ENCODE measurements at regions not wholly inside any gene's neighbourhood (a gene's known extent, or its start where the extent isn't known, plus 50 kb on each side); places are given as distances from the start of the nearest gene placed in this dataset.

- DNase-seq (no peak), ATAC-seq (replicated peaks in 1 of 2) (peak in 1 of 2 donors; percentile 26)
- no peak overlapping the region for H3K4me3 Mint-ChIP-seq
- no peak overlapping the region for H3K27ac Mint-ChIP-seq
- peaks cover 2% of the 10 kb centered on the region in 2 donors for H3K9me3 Mint-ChIP-seq
- H3K4me1 Mint-ChIP-seq (ENCODE audit: low read depth): no peaks in the 10 kb centered on the region
- no peaks in the 10 kb centered on the region for H3K36me3 Mint-ChIP-seq (ENCODE audit: insufficient read depth in 2 of 2)
- H3K27me3 Mint-ChIP-seq (ENCODE audit: low read depth): no peaks in the 10 kb centered on the region
Measured at GRCh38 chr5:5039918-5040317, 100.2 kb upstream of the ADAMTS16 start.

GRCh38 chr5:5040712-5041111, 99.4 kb upstream of the ADAMTS16 start:
- Mint-ChIP-seq H3K27ac (no peak overlapping the region), H3K27me3 (ENCODE audit: low read depth) (no peaks in the 10 kb centered on the region), H3K9me3 (peaks cover 2% of the 10 kb centered on the region in 2 donors), H3K36me3 (ENCODE audit: insufficient read depth in 2 of 2) (no peaks in the 10 kb centered on the region), H3K4me1 (ENCODE audit: low read depth) (no peaks in the 10 kb centered on the region), H3K4me3 (no peak overlapping the region)
- no peak for ATAC-seq (replicated peaks in 1 of 2)
- DNase-seq: no peak

GRCh38 chr5:5042806-5043205, 97.3 kb upstream of the ADAMTS16 start:
- no peaks in the 10 kb centered on the region for H3K4me1 Mint-ChIP-seq (ENCODE audit: low read depth)
- ATAC-seq (replicated peaks in 1 of 2): no peak
- no peaks in the 10 kb centered on the region for H3K27me3 Mint-ChIP-seq (ENCODE audit: low read depth)
- no peaks in the 10 kb centered on the region for H3K36me3 Mint-ChIP-seq (ENCODE audit: insufficient read depth in 2 of 2)
- no peak overlapping the region for H3K27ac Mint-ChIP-seq
- H3K4me3 Mint-ChIP-seq: no peak overlapping the region
- H3K9me3 Mint-ChIP-seq: peaks cover 2% of the 10 kb centered on the region in 2 donors
- no peak for DNase-seq

GRCh38 chr5:5043346-5043745, 96.8 kb upstream of the ADAMTS16 start:
- DNase-seq (no peak), ATAC-seq (replicated peaks in 1 of 2) (no peak)
- Mint-ChIP-seq H3K27ac (no peak overlapping the region), H3K27me3 (ENCODE audit: low read depth) (no peaks in the 10 kb centered on the region), H3K36me3 (ENCODE audit: insufficient read depth in 2 of 2) (no peaks in the 10 kb centered on the region), H3K9me3 (no peaks in the 10 kb centered on the region), H3K4me3 (no peak overlapping the region), H3K4me1 (ENCODE audit: low read depth) (no peaks in the 10 kb centered on the region)

GRCh38 chr5:5044247-5044840, 95.8 kb upstream of the ADAMTS16 start:
- Mint-ChIP-seq H3K27ac (no peak overlapping the region), H3K27me3 (ENCODE audit: low read depth) (no peaks in the 10 kb centered on the region), H3K9me3 (no peaks in the 10 kb centered on the region), H3K36me3 (ENCODE audit: insufficient read depth in 2 of 2) (no peaks in the 10 kb centered on the region), H3K4me3 (no peak overlapping the region), H3K4me1 (ENCODE audit: low read depth) (no peaks in the 10 kb centered on the region)
- no peak for DNase-seq
- no peak for ATAC-seq (replicated peaks in 1 of 2)

- Mint-ChIP-seq H3K4me1 (ENCODE audit: low read depth) (no peaks in the 10 kb centered on the region), H3K27ac (no peak overlapping the region), H3K27me3 (ENCODE audit: low read depth) (no peaks in the 10 kb centered on the region), H3K36me3 (ENCODE audit: insufficient read depth in 2 of 2) (no peaks in the 10 kb centered on the region), H3K9me3 (peaks cover 0 to 5% of the 10 kb centered on the region in 2 donors), H3K4me3 (no peak overlapping the region)
- DNase-seq (no peak), ATAC-seq (replicated peaks in 1 of 2) (no peak)
Measured at GRCh38 chr5:5046680-5047502, 93.2 kb upstream of the ADAMTS16 start.

- Mint-ChIP-seq H3K36me3 (ENCODE audit: insufficient read depth in 2 of 2) (no peaks in the 10 kb centered on the region), H3K9me3 (peaks cover 2 to 5% of the 10 kb centered on the region in 2 donors), H3K4me3 (no peak overlapping the region), H3K4me1 (ENCODE audit: low read depth) (no peaks in the 10 kb centered on the region), H3K27me3 (ENCODE audit: low read depth) (no peaks in the 10 kb centered on the region), H3K27ac (no peak overlapping the region)
- ATAC-seq (replicated peaks in 1 of 2) (no peak), DNase-seq (no peak)
Measured at GRCh38 chr5:5050801-5051200, 89.3 kb upstream of the ADAMTS16 start.

GRCh38 chr5:5055712-5056111, 84.4 kb upstream of the ADAMTS16 start:
- H3K36me3 Mint-ChIP-seq (ENCODE audit: insufficient read depth in 2 of 2): no peaks in the 10 kb centered on the region
- no peaks in the 10 kb centered on the region for H3K4me1 Mint-ChIP-seq (ENCODE audit: low read depth)
- no peak overlapping the region for H3K4me3 Mint-ChIP-seq
- no peak for ATAC-seq (replicated peaks in 1 of 2)
- no peak for DNase-seq
- no peaks in the 10 kb centered on the region for H3K27me3 Mint-ChIP-seq (ENCODE audit: low read depth)
- H3K27ac Mint-ChIP-seq: no peak overlapping the region
- peaks cover 3 to 5% of the 10 kb centered on the region in 2 donors for H3K9me3 Mint-ChIP-seq

- ATAC-seq (replicated peaks in 1 of 2) (no peak), DNase-seq (no peak)
- H3K9me3 Mint-ChIP-seq: peaks cover 3% of the 10 kb centered on the region in 2 donors
- no peaks in the 10 kb centered on the region for H3K4me1 Mint-ChIP-seq (ENCODE audit: low read depth)
- H3K27ac Mint-ChIP-seq: no peak overlapping the region
- H3K27me3 Mint-ChIP-seq (ENCODE audit: low read depth): no peaks in the 10 kb centered on the region
- H3K36me3 Mint-ChIP-seq (ENCODE audit: insufficient read depth in 2 of 2): no peaks in the 10 kb centered on the region
- H3K4me3 Mint-ChIP-seq: no peak overlapping the region
Measured at GRCh38 chr5:5061836-5062235, 78.3 kb upstream of the ADAMTS16 start.

- ATAC-seq (replicated peaks in 1 of 2) (no peak), DNase-seq (no peak)
- H3K4me1 Mint-ChIP-seq (ENCODE audit: low read depth): no peaks in the 10 kb centered on the region
- no peaks in the 10 kb centered on the region for H3K27me3 Mint-ChIP-seq (ENCODE audit: low read depth)
- H3K36me3 Mint-ChIP-seq (ENCODE audit: insufficient read depth in 2 of 2): no peaks in the 10 kb centered on the region
- peaks cover 3% of the 10 kb centered on the region in 2 donors for H3K9me3 Mint-ChIP-seq
- H3K4me3 Mint-ChIP-seq: no peak overlapping the region
- H3K27ac Mint-ChIP-seq: no peak overlapping the region
Measured at GRCh38 chr5:5062525-5063302, 77.4 kb upstream of the ADAMTS16 start.

- no peak for DNase-seq
- no peak for ATAC-seq (replicated peaks in 1 of 2)
- H3K4me1 Mint-ChIP-seq (ENCODE audit: low read depth): no peaks in the 10 kb centered on the region
- H3K27me3 Mint-ChIP-seq (ENCODE audit: low read depth): no peaks in the 10 kb centered on the region
- no peaks in the 10 kb centered on the region for H3K36me3 Mint-ChIP-seq (ENCODE audit: insufficient read depth in 2 of 2)
- no peak overlapping the region for H3K27ac Mint-ChIP-seq
- peaks cover 3% of the 10 kb centered on the region in 2 donors for H3K9me3 Mint-ChIP-seq
- no peak overlapping the region for H3K4me3 Mint-ChIP-seq
Measured at GRCh38 chr5:5063533-5063953, 76.6 kb upstream of the ADAMTS16 start.

- Mint-ChIP-seq H3K9me3 (peaks cover 0 to 4% of the 10 kb centered on the region in 2 donors), H3K4me3 (no peak overlapping the region), H3K27ac (no peak overlapping the region), H3K27me3 (ENCODE audit: low read depth) (no peaks in the 10 kb centered on the region), H3K36me3 (ENCODE audit: insufficient read depth in 2 of 2) (no peaks in the 10 kb centered on the region), H3K4me1 (ENCODE audit: low read depth) (no peaks in the 10 kb centered on the region)
- ATAC-seq (replicated peaks in 1 of 2): no peak
- DNase-seq: no peak
Measured at GRCh38 chr5:5065472-5065871, 74.7 kb upstream of the ADAMTS16 start.

All from activated T-cell treated with anti-CD3 and anti-CD28 coated beads, Interleukin-2, amount 50 U/mL, for 72 hours (primary cell).